MM.1S (cell line): ENCODE measurements at regions not wholly inside any gene's neighbourhood (a gene's known extent, or its start where the extent isn't known, plus 50 kb on each side); places are given as distances from the start of the nearest gene placed in this dataset.

Experiments used
- DNase-seq: peaks from one replicate; pipeline ENCODE4 v3.0.0-alpha.2; 2015
- H2AFZ ChIP-seq: fragments of 300-600 bp; sonication (generic); 2 replicates; pipeline ENCODE4 v1.6.0; 2016; ENCODE audit warnings: antibody characterized with exemption, low read length
- H3F3A ChIP-seq: fragments of 300-600 bp; sonication (generic); 2 replicates; pipeline ENCODE4 v1.6.1; 2016; ENCODE audit warnings: mild to moderate bottlenecking, antibody characterized with exemption, low read length, moderate library complexity, mixed read lengths; ENCODE audit not compliant: insufficient read depth
- H3K27ac ChIP-seq: fragments of 300-600 bp; sonication (generic); 2 replicates; pipeline ENCODE4 v1.5.1; 2016; ENCODE audit warnings: mild to moderate bottlenecking, low read length
- H3K27me3 ChIP-seq: fragments of 300-600 bp; sonication (generic); replicated peaks from 2 replicates; pipeline ENCODE4 v1.6.0; 2016; ENCODE audit warnings: low read length; ENCODE audit not compliant: insufficient read depth
- H3K36me3 ChIP-seq: fragments of 300-600 bp; sonication (generic); replicated peaks from 2 replicates; pipeline ENCODE4 v1.6.1; 2016; ENCODE audit warnings: mild to moderate bottlenecking, low read length, mixed read lengths; ENCODE audit not compliant: insufficient read depth
- H3K4me1 ChIP-seq: fragments of 300-600 bp; sonication (generic); 2 replicates; pipeline ENCODE4 v1.6.1; 2016; ENCODE audit warnings: low read length, mixed read lengths
- H3K4me2 ChIP-seq: fragments of 300-600 bp; sonication (generic); 2 replicates; pipeline ENCODE4 v1.6.0; 2016; ENCODE audit warnings: low read depth, low read length
- H3K4me3 ChIP-seq: fragments of 300-600 bp; sonication (generic); 2 replicates; pipeline ENCODE4 v1.5.1; 2016; ENCODE audit warnings: low read length, mixed read lengths
- H3K79me2 ChIP-seq: fragments of 300-600 bp; sonication (generic); 2 replicates; pipeline ENCODE4 v1.6.1; 2016; ENCODE audit warnings: mixed run types, low read length, mixed read lengths
- H3K9ac ChIP-seq: fragments of 300-600 bp; sonication (generic); 2 replicates; pipeline ENCODE4 v1.6.1; 2016; ENCODE audit warnings: low read length, mixed read lengths
- H3K9me2 ChIP-seq: fragments of 300-600 bp; sonication (generic); replicated peaks from 2 replicates; pipeline ENCODE4 v1.6.1; 2016; ENCODE audit warnings: mild to moderate bottlenecking, low read length, mixed read lengths; ENCODE audit not compliant: insufficient read depth
- H3K9me3 ChIP-seq: fragments of 300-600 bp; sonication (generic); replicated peaks from 2 replicates; pipeline ENCODE4 v1.6.1; 2016; ENCODE audit warnings: mild to moderate bottlenecking, low read length, mixed read lengths; ENCODE audit not compliant: insufficient read depth
- H4K20me1 ChIP-seq: fragments of 300-600 bp; sonication (generic); 2 replicates; pipeline ENCODE4 v1.6.1; 2016; ENCODE audit warnings: mild to moderate bottlenecking, low read length, moderate library complexity, mixed read lengths; ENCODE audit not compliant: insufficient read depth
- EZH2 ChIP-seq: fragments of 300-600 bp; sonication (generic); optimal IDR thresholded peaks from 2 replicates; pipeline ENCODE3; 2017; ENCODE audit warnings: low read depth, mild to moderate bottlenecking, antibody characterized with exemption, low read length, mixed read lengths
- EZH2phosphoT487 ChIP-seq: fragments of 300-600 bp; sonication (generic); IDR thresholded peaks from 2 replicates; pipeline ENCODE4 v1.6.1; 2018; ENCODE audit warnings: antibody characterized with exemption, low read length
- TF ChIP-seq, protein P1 (sequence below): fragments of 300-600 bp; sonication (generic); IDR thresholded peaks from 2 replicates; pipeline ENCODE4 v1.5.1; 2016; ENCODE audit warnings: antibody characterized with exemption, low read length, mixed read lengths

GRCh38 chr1:221641811-221642210 lies 100.1 kb downstream of the DUSP10 start:
- DNase-seq, result no peak
- no peak for TF ChIP-seq EZH2phosphoT487
- no peak for TF ChIP-seq EZH2
- TF ChIP-seq, protein P1, sequence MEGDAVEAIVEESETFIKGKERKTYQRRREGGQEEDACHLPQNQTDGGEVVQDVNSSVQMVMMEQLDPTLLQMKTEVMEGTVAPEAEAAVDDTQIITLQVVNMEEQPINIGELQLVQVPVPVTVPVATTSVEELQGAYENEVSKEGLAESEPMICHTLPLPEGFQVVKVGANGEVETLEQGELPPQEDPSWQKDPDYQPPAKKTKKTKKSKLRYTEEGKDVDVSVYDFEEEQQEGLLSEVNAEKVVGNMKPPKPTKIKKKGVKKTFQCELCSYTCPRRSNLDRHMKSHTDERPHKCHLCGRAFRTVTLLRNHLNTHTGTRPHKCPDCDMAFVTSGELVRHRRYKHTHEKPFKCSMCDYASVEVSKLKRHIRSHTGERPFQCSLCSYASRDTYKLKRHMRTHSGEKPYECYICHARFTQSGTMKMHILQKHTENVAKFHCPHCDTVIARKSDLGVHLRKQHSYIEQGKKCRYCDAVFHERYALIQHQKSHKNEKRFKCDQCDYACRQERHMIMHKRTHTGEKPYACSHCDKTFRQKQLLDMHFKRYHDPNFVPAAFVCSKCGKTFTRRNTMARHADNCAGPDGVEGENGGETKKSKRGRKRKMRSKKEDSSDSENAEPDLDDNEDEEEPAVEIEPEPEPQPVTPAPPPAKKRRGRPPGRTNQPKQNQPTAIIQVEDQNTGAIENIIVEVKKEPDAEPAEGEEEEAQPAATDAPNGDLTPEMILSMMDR, result no peak
- no peak overlapping the region for H3K4me2 ChIP-seq
- no peaks in the 10 kb centered on the region for H3K9me3 ChIP-seq
- no peak overlapping the region for H3K4me3 ChIP-seq
- no peak overlapping the region for H3K9ac ChIP-seq
- H3K36me3 ChIP-seq, result no peaks in the 10 kb centered on the region
- no peaks in the 10 kb centered on the region for H3K4me1 ChIP-seq
- no peaks in the 10 kb centered on the region for H4K20me1 ChIP-seq
- no peaks in the 10 kb centered on the region for H3F3A ChIP-seq
- H3K79me2 ChIP-seq, result no peaks in the 10 kb centered on the region
- no peak overlapping the region for H3K27ac ChIP-seq
- H2AFZ ChIP-seq, result no peak overlapping the region
- H3K27me3 ChIP-seq, result no peaks in the 10 kb centered on the region
- H3K9me2 ChIP-seq, result no peaks in the 10 kb centered on the region

GRCh38 chr1:221643404-221644144 lies 98.3 kb downstream of the DUSP10 start:
- no peaks in the 10 kb centered on the region for H3K36me3 ChIP-seq
- H3K9ac ChIP-seq, result no peak overlapping the region
- no peaks in the 10 kb centered on the region for H3K4me1 ChIP-seq
- no peak for DNase-seq
- no peak overlapping the region for H3K4me3 ChIP-seq
- no peaks in the 10 kb centered on the region for H4K20me1 ChIP-seq
- no peaks in the 10 kb centered on the region for H3K9me2 ChIP-seq
- TF ChIP-seq EZH2 (no peak), EZH2phosphoT487 (no peak)
- TF ChIP-seq, protein P1, result no peak
- H2AFZ ChIP-seq, result no peak overlapping the region
- no peak overlapping the region for H3K4me2 ChIP-seq
- no peaks in the 10 kb centered on the region for H3K9me3 ChIP-seq
- H3K27ac ChIP-seq, result no peak overlapping the region
- no peaks in the 10 kb centered on the region for H3K79me2 ChIP-seq
- H3K27me3 ChIP-seq, result no peaks in the 10 kb centered on the region
- H3F3A ChIP-seq, result no peaks in the 10 kb centered on the region

GRCh38 chr1:221644145-221644448 lies 97.8 kb downstream of the DUSP10 start:
- no peaks in the 10 kb centered on the region for H3K79me2 ChIP-seq
- H3K9me3 ChIP-seq, result no peaks in the 10 kb centered on the region
- no peaks in the 10 kb centered on the region for H3K4me1 ChIP-seq
- no peak overlapping the region for H2AFZ ChIP-seq
- H3K27ac ChIP-seq, result no peak overlapping the region
- no peaks in the 10 kb centered on the region for H3K27me3 ChIP-seq
- H4K20me1 ChIP-seq, result no peaks in the 10 kb centered on the region
- DNase-seq, result no peak
- no peak overlapping the region for H3K4me2 ChIP-seq
- TF ChIP-seq, protein P1, result no peak
- TF ChIP-seq EZH2 (no peak), EZH2phosphoT487 (no peak)
- no peak overlapping the region for H3K9ac ChIP-seq
- no peaks in the 10 kb centered on the region for H3K36me3 ChIP-seq
- no peak overlapping the region for H3K4me3 ChIP-seq
- no peaks in the 10 kb centered on the region for H3F3A ChIP-seq
- H3K9me2 ChIP-seq, result no peaks in the 10 kb centered on the region
